MM.1S (cell line): ENCODE measurements at regions not wholly inside any gene's neighbourhood (a gene's known extent, or its start where the extent isn't known, plus 50 kb on each side); places are given as distances from the start of the nearest gene placed in this dataset.

ENCODE experiments used
- DNase-seq: peaks from one replicate; pipeline ENCODE4 v3.0.0-alpha.2; 2015
- H2AFZ ChIP-seq: fragments of 300-600 bp; sonication (generic); 2 replicates; pipeline ENCODE4 v1.6.0; 2016; ENCODE audit warnings: antibody characterized with exemption, low read length
- H3F3A ChIP-seq: fragments of 300-600 bp; sonication (generic); 2 replicates; pipeline ENCODE4 v1.6.1; 2016; ENCODE audit warnings: mild to moderate bottlenecking, antibody characterized with exemption, low read length, moderate library complexity, mixed read lengths; ENCODE audit not compliant: insufficient read depth
- H3K27ac ChIP-seq: fragments of 300-600 bp; sonication (generic); 2 replicates; pipeline ENCODE4 v1.5.1; 2016; ENCODE audit warnings: mild to moderate bottlenecking, low read length
- H3K27me3 ChIP-seq: fragments of 300-600 bp; sonication (generic); replicated peaks from 2 replicates; pipeline ENCODE4 v1.6.0; 2016; ENCODE audit warnings: low read length; ENCODE audit not compliant: insufficient read depth
- H3K36me3 ChIP-seq: fragments of 300-600 bp; sonication (generic); replicated peaks from 2 replicates; pipeline ENCODE4 v1.6.1; 2016; ENCODE audit warnings: mild to moderate bottlenecking, low read length, mixed read lengths; ENCODE audit not compliant: insufficient read depth
- H3K4me1 ChIP-seq: fragments of 300-600 bp; sonication (generic); 2 replicates; pipeline ENCODE4 v1.6.1; 2016; ENCODE audit warnings: low read length, mixed read lengths
- H3K4me2 ChIP-seq: fragments of 300-600 bp; sonication (generic); 2 replicates; pipeline ENCODE4 v1.6.0; 2016; ENCODE audit warnings: low read depth, low read length
- H3K4me3 ChIP-seq: fragments of 300-600 bp; sonication (generic); 2 replicates; pipeline ENCODE4 v1.5.1; 2016; ENCODE audit warnings: low read length, mixed read lengths
- H3K79me2 ChIP-seq: fragments of 300-600 bp; sonication (generic); 2 replicates; pipeline ENCODE4 v1.6.1; 2016; ENCODE audit warnings: mixed run types, low read length, mixed read lengths
- H3K9ac ChIP-seq: fragments of 300-600 bp; sonication (generic); 2 replicates; pipeline ENCODE4 v1.6.1; 2016; ENCODE audit warnings: low read length, mixed read lengths
- H3K9me2 ChIP-seq: fragments of 300-600 bp; sonication (generic); replicated peaks from 2 replicates; pipeline ENCODE4 v1.6.1; 2016; ENCODE audit warnings: mild to moderate bottlenecking, low read length, mixed read lengths; ENCODE audit not compliant: insufficient read depth
- H3K9me3 ChIP-seq: fragments of 300-600 bp; sonication (generic); replicated peaks from 2 replicates; pipeline ENCODE4 v1.6.1; 2016; ENCODE audit warnings: mild to moderate bottlenecking, low read length, mixed read lengths; ENCODE audit not compliant: insufficient read depth
- H4K20me1 ChIP-seq: fragments of 300-600 bp; sonication (generic); 2 replicates; pipeline ENCODE4 v1.6.1; 2016; ENCODE audit warnings: mild to moderate bottlenecking, low read length, moderate library complexity, mixed read lengths; ENCODE audit not compliant: insufficient read depth
- EZH2 ChIP-seq: fragments of 300-600 bp; sonication (generic); optimal IDR thresholded peaks from 2 replicates; pipeline ENCODE3; 2017; ENCODE audit warnings: low read depth, mild to moderate bottlenecking, antibody characterized with exemption, low read length, mixed read lengths
- EZH2phosphoT487 ChIP-seq: fragments of 300-600 bp; sonication (generic); IDR thresholded peaks from 2 replicates; pipeline ENCODE4 v1.6.1; 2018; ENCODE audit warnings: antibody characterized with exemption, low read length
- TF ChIP-seq, protein P1 (sequence below): fragments of 300-600 bp; sonication (generic); IDR thresholded peaks from 2 replicates; pipeline ENCODE4 v1.5.1; 2016; ENCODE audit warnings: antibody characterized with exemption, low read length, mixed read lengths

DNA sequence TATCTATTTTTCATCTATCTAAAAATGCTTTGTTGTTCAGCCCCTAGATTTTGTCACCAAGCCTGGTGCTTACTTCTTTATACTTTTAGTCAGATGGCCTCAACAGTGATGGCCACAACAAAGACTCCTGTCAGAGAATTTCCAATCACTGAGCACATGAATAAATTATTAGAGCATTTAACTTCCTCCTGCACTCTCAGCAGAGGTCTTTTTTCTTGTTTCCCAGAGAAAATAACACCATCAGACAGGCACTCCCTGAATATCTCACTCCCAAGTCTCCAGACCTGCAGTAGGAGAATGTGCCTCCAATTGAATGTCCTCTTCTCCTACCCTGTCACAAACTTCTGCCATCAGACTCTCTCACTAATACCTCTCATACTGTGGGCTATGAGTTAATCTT is 616.0 kb upstream of the NR5A2 start:
- Histone ChIP-seq H3K4me3 (no peak overlapping the region), H2AFZ (no peak overlapping the region), H3K4me2 (no peak overlapping the region), H3K9me2 (no peaks in the 10 kb centered on the region), H3K27ac (no peak overlapping the region), H3K36me3 (no peaks in the 10 kb centered on the region), H3K9ac (no peak overlapping the region), H3K79me2 (no peaks in the 10 kb centered on the region), H3K9me3 (no peaks in the 10 kb centered on the region), H3F3A (0 out of 2 replicates have a peak, but pooled peaks cover 3% of the 10 kb centered on the region), H3K4me1 (no peaks in the 10 kb centered on the region), H4K20me1 (no peaks in the 10 kb centered on the region), H3K27me3 (no peaks in the 10 kb centered on the region)
- TF ChIP-seq EZH2, result no peak
- TF ChIP-seq, protein P1, sequence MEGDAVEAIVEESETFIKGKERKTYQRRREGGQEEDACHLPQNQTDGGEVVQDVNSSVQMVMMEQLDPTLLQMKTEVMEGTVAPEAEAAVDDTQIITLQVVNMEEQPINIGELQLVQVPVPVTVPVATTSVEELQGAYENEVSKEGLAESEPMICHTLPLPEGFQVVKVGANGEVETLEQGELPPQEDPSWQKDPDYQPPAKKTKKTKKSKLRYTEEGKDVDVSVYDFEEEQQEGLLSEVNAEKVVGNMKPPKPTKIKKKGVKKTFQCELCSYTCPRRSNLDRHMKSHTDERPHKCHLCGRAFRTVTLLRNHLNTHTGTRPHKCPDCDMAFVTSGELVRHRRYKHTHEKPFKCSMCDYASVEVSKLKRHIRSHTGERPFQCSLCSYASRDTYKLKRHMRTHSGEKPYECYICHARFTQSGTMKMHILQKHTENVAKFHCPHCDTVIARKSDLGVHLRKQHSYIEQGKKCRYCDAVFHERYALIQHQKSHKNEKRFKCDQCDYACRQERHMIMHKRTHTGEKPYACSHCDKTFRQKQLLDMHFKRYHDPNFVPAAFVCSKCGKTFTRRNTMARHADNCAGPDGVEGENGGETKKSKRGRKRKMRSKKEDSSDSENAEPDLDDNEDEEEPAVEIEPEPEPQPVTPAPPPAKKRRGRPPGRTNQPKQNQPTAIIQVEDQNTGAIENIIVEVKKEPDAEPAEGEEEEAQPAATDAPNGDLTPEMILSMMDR, result no peak
- no peak for TF ChIP-seq EZH2phosphoT487
- no peak for DNase-seq

DNA sequence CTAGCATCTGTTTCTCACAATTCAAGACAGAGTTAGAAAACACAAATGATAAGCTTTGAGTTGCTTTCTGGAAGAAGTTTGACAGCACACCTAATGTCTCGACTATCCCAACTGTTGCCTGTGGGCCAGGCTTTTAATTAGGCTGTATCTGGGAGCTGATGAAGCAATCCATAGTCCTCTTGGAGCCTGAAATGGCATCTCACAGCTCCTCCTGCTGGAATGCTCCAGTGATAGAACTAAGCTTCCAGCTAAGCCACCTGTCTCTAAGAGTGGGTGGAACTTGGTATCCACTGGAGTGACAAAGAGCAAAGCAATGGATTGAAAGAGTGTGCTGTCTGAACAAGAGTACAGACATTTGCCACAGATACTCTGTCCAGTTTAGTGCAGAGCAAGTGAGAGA is 605.3 kb upstream of the NR5A2 start:
- H3K79me2 ChIP-seq, result no peaks in the 10 kb centered on the region
- no peaks in the 10 kb centered on the region for H3K4me1 ChIP-seq
- no peak overlapping the region for H3K9ac ChIP-seq
- DNase-seq, result no peak
- H3K4me2 ChIP-seq, result no peak overlapping the region
- no peak overlapping the region for H2AFZ ChIP-seq
- no peak overlapping the region for H3K4me3 ChIP-seq
- no peaks in the 10 kb centered on the region for H3F3A ChIP-seq
- no peaks in the 10 kb centered on the region for H3K9me2 ChIP-seq
- H4K20me1 ChIP-seq, result no peaks in the 10 kb centered on the region
- H3K36me3 ChIP-seq, result no peaks in the 10 kb centered on the region
- H3K27ac ChIP-seq, result no peak overlapping the region
- H3K27me3 ChIP-seq, result no peaks in the 10 kb centered on the region
- TF ChIP-seq, protein P1, result no peak
- TF ChIP-seq EZH2phosphoT487, result no peak
- TF ChIP-seq EZH2, result no peak
- H3K9me3 ChIP-seq, result no peaks in the 10 kb centered on the region

DNA sequence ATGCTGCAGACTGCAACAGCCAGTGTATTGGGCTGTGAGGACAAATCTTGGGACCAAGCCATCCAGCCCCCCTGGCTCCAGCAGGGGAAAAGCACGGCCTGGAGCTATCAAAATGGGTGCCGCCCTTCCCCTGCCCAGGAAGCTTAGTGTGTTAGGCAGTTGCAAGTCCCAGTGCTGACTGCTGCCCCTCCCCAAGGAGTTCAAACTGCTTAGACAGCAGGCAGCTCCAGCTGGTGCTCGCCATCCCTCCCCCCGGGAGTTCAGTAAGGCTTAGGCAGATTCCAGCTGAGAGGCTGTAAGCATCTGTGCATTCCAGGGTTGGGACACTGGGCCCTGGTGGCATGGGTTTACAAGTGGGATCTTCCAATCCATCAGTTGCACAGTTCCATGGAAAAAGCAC is 579.6 kb upstream of the NR5A2 start:
- no peaks in the 10 kb centered on the region for H3K36me3 ChIP-seq
- no peaks in the 10 kb centered on the region for H3K79me2 ChIP-seq
- no peaks in the 10 kb centered on the region for H3K4me1 ChIP-seq
- H3K27ac ChIP-seq, result no peak overlapping the region
- no peaks in the 10 kb centered on the region for H3K27me3 ChIP-seq
- no peak overlapping the region for H2AFZ ChIP-seq
- no peaks in the 10 kb centered on the region for H3F3A ChIP-seq
- no peaks in the 10 kb centered on the region for H3K9me2 ChIP-seq
- DNase-seq, result no peak
- TF ChIP-seq, protein P1, result no peak
- TF ChIP-seq EZH2 (no peak), EZH2phosphoT487 (no peak)
- H3K4me2 ChIP-seq, result no peak overlapping the region
- no peaks in the 10 kb centered on the region for H4K20me1 ChIP-seq
- H3K9me3 ChIP-seq, result no peaks in the 10 kb centered on the region
- no peak overlapping the region for H3K9ac ChIP-seq
- no peak overlapping the region for H3K4me3 ChIP-seq

- Histone ChIP-seq H3K9me3 (no peaks in the 10 kb centered on the region), H3K4me2 (no peak overlapping the region), H3K9ac (no peak overlapping the region), H4K20me1 (no peaks in the 10 kb centered on the region), H3F3A (no peaks in the 10 kb centered on the region), H3K4me3 (no peak overlapping the region), H3K4me1 (no peaks in the 10 kb centered on the region), H3K9me2 (no peaks in the 10 kb centered on the region), H3K36me3 (no peaks in the 10 kb centered on the region), H3K27me3 (no peaks in the 10 kb centered on the region), H3K27ac (no peak overlapping the region), H3K79me2 (no peaks in the 10 kb centered on the region), H2AFZ (no peak overlapping the region)
- TF ChIP-seq EZH2phosphoT487, result no peak
- TF ChIP-seq EZH2, result no peak
- TF ChIP-seq, protein P1, result no peak
- DNase-seq, result no peak
These were observed 578.9 kb upstream of the NR5A2 start for GRCh38 chr1:199448646-199449045.
